Astrocyte of the spinal cord (primary cell): ENCODE measurements at regions not wholly inside any gene's neighbourhood (a gene's known extent, or its start where the extent isn't known, plus 50 kb on each side); places are given as distances from the start of the nearest gene placed in this dataset.

Experiments used
- DNase-seq: peaks from one replicate; pipeline ENCODE4 v3.0.0; 2011; ENCODE audit warnings: low read depth, low spot score
- H3K4me3 ChIP-seq: 2 replicates; pipeline ENCODE4 v1.5.1; 2011; ENCODE audit warnings: low read depth, mild to moderate bottlenecking, low read length, moderate library complexity
- CTCF ChIP-seq: IDR thresholded peaks from 2 replicates; pipeline ENCODE4 v1.5.1; 2012; ENCODE audit warnings: low read depth, mild to moderate bottlenecking, low read length, inconsistent platforms
- in situ Hi-C: cut with HindIII; loops from 2 replicates; pipeline ENCODE4 v1.10.0; 2017; ENCODE audit warnings: low sequenced_read_pairs

- peak; percentile 99 for TF ChIP-seq CTCF
- DNase-seq, result peak; percentile 61
- in situ Hi-C loops, result no loop called here
- no peak overlapping the region for H3K4me3 ChIP-seq
Observed at GRCh38 chr9:87812375-87813118, 70.1 kb upstream of the SPATA31E1 start.

GRCh38 chr9:87813119-87813463 lies 69.6 kb upstream of the SPATA31E1 start:
- in situ Hi-C loops, result no loop called here
- no peak overlapping the region for H3K4me3 ChIP-seq
- no peak for TF ChIP-seq CTCF
- no peak for DNase-seq

- no peak overlapping the region for H3K4me3 ChIP-seq
- no peak for TF ChIP-seq CTCF
- in situ Hi-C loops, result no loop called here
- DNase-seq, result peak; percentile 14
Observed at GRCh38 chr9:87816036-87816435, 66.6 kb upstream of the SPATA31E1 start.

- no peak overlapping the region for H3K4me3 ChIP-seq
- in situ Hi-C loops, result no loop called here
- TF ChIP-seq CTCF, result no peak
- DNase-seq, result no peak
Observed at GRCh38 chr9:87818308-87818707, 64.4 kb upstream of the SPATA31E1 start.

GRCh38 chr9:87824216-87824875 lies 58.3 kb upstream of the SPATA31E1 start:
- no peak for DNase-seq
- H3K4me3 ChIP-seq, result no peak overlapping the region
- in situ Hi-C loops, result no loop called here
- TF ChIP-seq CTCF, result no peak

GRCh38 chr9:87824886-87825285 lies 57.8 kb upstream of the SPATA31E1 start:
- DNase-seq, result no peak
- in situ Hi-C loops, result no loop called here
- no peak overlapping the region for H3K4me3 ChIP-seq
- no peak for TF ChIP-seq CTCF
